ENCODE measurements at regions not wholly inside any gene's neighbourhood (a gene's known extent, or its start where the extent isn't known, plus 50 kb on each side); places are given as distances from the start of the nearest gene placed in this dataset.

GRCh38 chr4:44046491-44046890, 402.1 kb downstream of the KCTD8 start:
- Histone ChIP-seq H3K4me3 (no peak overlapping the region), H3K27me3 (replicated peaks in 1 of 2; ENCODE audit: control insufficient read depth in 2 of 2, insufficient read depth in 2 of 2, low read length in 1 of 2) (no peaks in the 10 kb centered on the region), H3K36me3 (ENCODE audit: control insufficient read depth in 2 of 2, insufficient read depth in 2 of 2, low read length in 1 of 2) (no peaks in the 10 kb centered on the region), H3K9ac (ENCODE audit: control insufficient read depth, insufficient read depth, low read length) (no peak overlapping the region), H3K4me1 (ENCODE audit: control insufficient read depth, insufficient read depth, low read length) (no peaks in the 10 kb centered on the region), H3K9me3 (replicated peaks; ENCODE audit: control insufficient read depth, insufficient read depth, low read length) (no peaks in the 10 kb centered on the region), H2AFZ (ENCODE audit: control insufficient read depth, low read depth, low read length) (no peak overlapping the region), H3K4me2 (ENCODE audit: control insufficient read depth, insufficient read depth) (no peak overlapping the region), H3K79me2 (ENCODE audit: control insufficient read depth, insufficient read depth, low read length) (no peaks in the 10 kb centered on the region), H4K20me1 (ENCODE audit: control insufficient read depth, insufficient read depth) (no peaks in the 10 kb centered on the region), H3K27ac (ENCODE audit: control insufficient read depth, insufficient read depth) (no peak overlapping the region)
- ChIA-PET SMC1A (ENCODE audit: uncharacterized antibody, unreplicated experiment) (no interaction called here), POLR2A (no interaction called here), CTCF (no interaction called here), RAD21 (ENCODE audit: unreplicated experiment) (no interaction called here)
- ATAC-seq (no peak), FAIRE-seq (no peak), DNase-seq (ENCODE audit: low read depth, low spot score) (no peak)
- BruUV-seq (replicated peaks), result no TSS peak
- intact Hi-C loops (cut with micrococcal nuclease; ENCODE audit: unreplicated experiment) (no loop called here), in situ Hi-C loops (cut with MboI) (no loop called here)
- 0% methylated on average over 4 of the region's 4 CpGs for WGBS (ENCODE audit: insufficient coverage, insufficient replicate concordance, low lambda C conversion rate, missing lambda C conversion rate)
- TF ChIP-seq CEBPZ (IDR thresholded peaks at IDR 0.05; ENCODE audit: low read depth, low read length), result no peak
- no peak for TF ChIP-seq ZNF24 (IDR thresholded peaks at IDR 0.05)
- TF ChIP-seq NFXL1 (IDR thresholded peaks at IDR 0.05; ENCODE audit: borderline replicate concordance), result no peak
- TF ChIP-seq, protein P1, sequence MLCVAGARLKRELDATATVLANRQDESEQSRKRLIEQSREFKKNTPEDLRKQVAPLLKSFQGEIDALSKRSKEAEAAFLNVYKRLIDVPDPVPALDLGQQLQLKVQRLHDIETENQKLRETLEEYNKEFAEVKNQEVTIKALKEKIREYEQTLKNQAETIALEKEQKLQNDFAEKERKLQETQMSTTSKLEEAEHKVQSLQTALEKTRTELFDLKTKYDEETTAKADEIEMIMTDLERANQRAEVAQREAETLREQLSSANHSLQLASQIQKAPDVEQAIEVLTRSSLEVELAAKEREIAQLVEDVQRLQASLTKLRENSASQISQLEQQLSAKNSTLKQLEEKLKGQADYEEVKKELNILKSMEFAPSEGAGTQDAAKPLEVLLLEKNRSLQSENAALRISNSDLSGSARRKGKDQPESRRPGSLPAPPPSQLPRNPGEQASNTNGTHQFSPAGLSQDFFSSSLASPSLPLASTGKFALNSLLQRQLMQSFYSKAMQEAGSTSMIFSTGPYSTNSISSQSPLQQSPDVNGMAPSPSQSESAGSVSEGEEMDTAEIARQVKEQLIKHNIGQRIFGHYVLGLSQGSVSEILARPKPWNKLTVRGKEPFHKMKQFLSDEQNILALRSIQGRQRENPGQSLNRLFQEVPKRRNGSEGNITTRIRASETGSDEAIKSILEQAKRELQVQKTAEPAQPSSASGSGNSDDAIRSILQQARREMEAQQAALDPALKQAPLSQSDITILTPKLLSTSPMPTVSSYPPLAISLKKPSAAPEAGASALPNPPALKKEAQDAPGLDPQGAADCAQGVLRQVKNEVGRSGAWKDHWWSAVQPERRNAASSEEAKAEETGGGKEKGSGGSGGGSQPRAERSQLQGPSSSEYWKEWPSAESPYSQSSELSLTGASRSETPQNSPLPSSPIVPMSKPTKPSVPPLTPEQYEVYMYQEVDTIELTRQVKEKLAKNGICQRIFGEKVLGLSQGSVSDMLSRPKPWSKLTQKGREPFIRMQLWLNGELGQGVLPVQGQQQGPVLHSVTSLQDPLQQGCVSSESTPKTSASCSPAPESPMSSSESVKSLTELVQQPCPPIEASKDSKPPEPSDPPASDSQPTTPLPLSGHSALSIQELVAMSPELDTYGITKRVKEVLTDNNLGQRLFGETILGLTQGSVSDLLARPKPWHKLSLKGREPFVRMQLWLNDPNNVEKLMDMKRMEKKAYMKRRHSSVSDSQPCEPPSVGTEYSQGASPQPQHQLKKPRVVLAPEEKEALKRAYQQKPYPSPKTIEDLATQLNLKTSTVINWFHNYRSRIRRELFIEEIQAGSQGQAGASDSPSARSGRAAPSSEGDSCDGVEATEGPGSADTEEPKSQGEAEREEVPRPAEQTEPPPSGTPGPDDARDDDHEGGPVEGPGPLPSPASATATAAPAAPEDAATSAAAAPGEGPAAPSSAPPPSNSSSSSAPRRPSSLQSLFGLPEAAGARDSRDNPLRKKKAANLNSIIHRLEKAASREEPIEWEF (IDR thresholded peaks at IDR 0.05; ENCODE audit: insufficient replicate concordance, low read depth, low read length), result no peak
- no peak for TF ChIP-seq FOXK2 (IDR thresholded peaks at IDR 0.05)
- TF ChIP-seq MYB (IDR thresholded peaks at IDR 0.05; ENCODE audit: borderline replicate concordance, low read depth, low read length), result no peak
- TF ChIP-seq TARDBP (IDR thresholded peaks at IDR 0.05; ENCODE audit: borderline replicate concordance), result no peak
- no peak for TF ChIP-seq E2F4 (IDR thresholded peaks at IDR 0.05; ENCODE audit: low read depth, low read length)
- TF ChIP-seq LARP7 (IDR thresholded peaks at IDR 0.05), result no peak
- no peak for TF ChIP-seq NR2C2 (IDR thresholded peaks at IDR 0.05; ENCODE audit: borderline replicate concordance, control insufficient read depth, insufficient read length, low read depth)
- TF ChIP-seq CREM (IDR thresholded peaks at IDR 0.05; ENCODE audit: low read depth), result no peak
- TF ChIP-seq DPF2 (IDR thresholded peaks at IDR 0.05), result no peak

Data from GM12878 (cell line).